ENCODE measurements at regions not wholly inside any gene's neighbourhood (a gene's known extent, or its start where the extent isn't known, plus 50 kb on each side); places are given as distances from the start of the nearest gene placed in this dataset.

- no peak overlapping the region for H3K4me3 ChIP-seq (ENCODE audit: low read length in 2 of 2)
- H3K27ac ChIP-seq (ENCODE audit: low read length) = no peak overlapping the region
- no peaks in the 10 kb centered on the region for H3K36me3 ChIP-seq (ENCODE audit: control insufficient read depth in 2 of 2, insufficient read depth in 2 of 2, low read length in 2 of 2)
- H3K9ac ChIP-seq (ENCODE audit: low read length in 2 of 2) = no peak overlapping the region
- peaks cover 10% of the 10 kb centered on the region for H3K4me1 ChIP-seq (ENCODE audit: control insufficient read depth, insufficient read depth, low read length)
- H3K9me3 ChIP-seq (ENCODE audit: control insufficient read depth in 2 of 2, low read length in 2 of 2) = no peaks in the 10 kb centered on the region
- no peaks in the 10 kb centered on the region for H3K27me3 ChIP-seq (ENCODE audit: control insufficient read depth in 1 of 2, insufficient read depth in 2 of 2, low read length in 2 of 2)
Measured at GRCh38 chr22:19664406-19664805, 49.9 kb upstream of the SEPTIN5 start.
